HG02798 (cell line): ENCODE measurements at regions not wholly inside any gene's neighbourhood (a gene's known extent, or its start where the extent isn't known, plus 50 kb on each side); places are given as distances from the start of the nearest gene placed in this dataset.
"Not testable (repeated sequence)": the region's sequence is repeated elsewhere in the genome, so short reads cannot be mapped to it uniquely, and the experiment has no call there.

Experiments
- ATAC-seq: cut with Tn5 transposase; IDR thresholded peaks from one replicate; pipeline ENCODE4 v1.9.1; 2021; ENCODE audit warnings: mild to moderate bottlenecking; ENCODE audit not compliant: unreplicated experiment, poor library complexity

- no peak for ATAC-seq
Measured at GRCh38 chr4:33649471-33649870, 2594.8 kb downstream of the ARAP2 start.

- no peak for ATAC-seq
Measured at GRCh38 chr4:33650036-33650435, 2594.3 kb downstream of the ARAP2 start.

GRCh38 chr4:33658971-33659370, 2585.3 kb downstream of the ARAP2 start:
- ATAC-seq = no peak

- ATAC-seq = no peak
Measured at GRCh38 chr4:33661636-33662035, 2582.7 kb downstream of the ARAP2 start.

GRCh38 chr4:33685939-33686338, 2558.4 kb downstream of the ARAP2 start:
- ATAC-seq = no peak

- ATAC-seq = no peak
Measured at GRCh38 chr4:33696041-33696440, 2548.3 kb downstream of the ARAP2 start.

- no peak for ATAC-seq
Measured at GRCh38 chr4:33696586-33696985, 2547.7 kb downstream of the ARAP2 start.

- no peak for ATAC-seq
Measured at GRCh38 chr4:33709247-33709646, 2535.1 kb downstream of the ARAP2 start.

- ATAC-seq = no peak
Measured at GRCh38 chr4:33711826-33712225, 2532.5 kb downstream of the ARAP2 start.

GRCh38 chr4:33714971-33715370, 2529.3 kb downstream of the ARAP2 start:
- no peak for ATAC-seq

GRCh38 chr4:33715841-33716395, 2528.4 kb downstream of the ARAP2 start:
- no peak for ATAC-seq

GRCh38 chr4:33722254-33722653, 2522.1 kb downstream of the ARAP2 start:
- no peak for ATAC-seq

GRCh38 chr4:33722800-33723516, 2521.4 kb downstream of the ARAP2 start:
- ATAC-seq = no peak

- ATAC-seq = no peak
Measured at GRCh38 chr4:33724685-33725084, 2519.6 kb downstream of the ARAP2 start.

- ATAC-seq = no peak
Measured at GRCh38 chr4:33725861-33726260, 2518.5 kb downstream of the ARAP2 start.

- ATAC-seq = no peak
Measured at GRCh38 chr4:33737726-33738125, 2506.6 kb downstream of the ARAP2 start.

- ATAC-seq = no peak
Measured at GRCh38 chr4:33739884-33740632, 2504.3 kb downstream of the ARAP2 start.

GRCh38 chr4:33740871-33741270, 2503.4 kb downstream of the ARAP2 start:
- ATAC-seq = not testable (repeated sequence)

- peak; percentile 85 for ATAC-seq
Measured at GRCh38 chr4:33746979-33747378, 2497.3 kb downstream of the ARAP2 start.

GRCh38 chr4:33751050-33751449, 2493.3 kb downstream of the ARAP2 start:
- ATAC-seq = no peak

- ATAC-seq = no peak
Measured at GRCh38 chr4:33772582-33772981, 2471.7 kb downstream of the ARAP2 start.
